Neuronal stem cell (in vitro differentiated cells): ENCODE measurements at regions not wholly inside any gene's neighbourhood (a gene's known extent, or its start where the extent isn't known, plus 50 kb on each side); places are given as distances from the start of the nearest gene placed in this dataset. TPM values are rescaled to one million over a fixed set of nuclear protein-coding genes. Genes with fewer than 3 reads are reported as not detected.
"Not testable (repeated sequence)": the region's sequence is repeated elsewhere in the genome, so short reads cannot be mapped to it uniquely, and the experiment has no call there.

Experiments
- DNase-seq: peaks from one replicate; pipeline ENCODE4 v3.0.0-alpha.2; 2013; ENCODE audit warnings: low spot score
- H2AFZ ChIP-seq: one replicate; pipeline ENCODE4 v1.6.1; 2013; ENCODE audit warnings: mild to moderate bottlenecking, low read length, inconsistent platforms
- H2AK5ac ChIP-seq: 2 replicates; pipeline ENCODE4 v1.6.1; 2013; ENCODE audit warnings: low read depth, mild to moderate bottlenecking, inconsistent platforms, low read length, moderate library complexity, mixed read lengths
- H2BK120ac ChIP-seq: 2 replicates; pipeline ENCODE4 v1.6.1; 2013; ENCODE audit warnings: low read depth, mild to moderate bottlenecking, inconsistent platforms, low read length, moderate library complexity, mixed read lengths
- H2BK12ac ChIP-seq: one replicate; pipeline ENCODE4 v1.6.1; 2013; ENCODE audit warnings: low read length, inconsistent platforms
- H2BK15ac ChIP-seq: 2 replicates; pipeline ENCODE4 v1.6.1; 2013; ENCODE audit warnings: mild to moderate bottlenecking, low read length, inconsistent platforms, mixed read lengths
- H2BK5ac ChIP-seq: one replicate; pipeline ENCODE4 v1.6.1; 2013; ENCODE audit warnings: inconsistent platforms, mild to moderate bottlenecking, low read length, moderate library complexity
- H3K14ac ChIP-seq: one replicate; pipeline ENCODE4 v1.6.1; 2013; ENCODE audit warnings: low read length, inconsistent platforms
- H3K18ac ChIP-seq: 2 replicates; pipeline ENCODE4 v1.6.1; 2013; ENCODE audit warnings: low read length, inconsistent platforms
- H3K23ac ChIP-seq: 2 replicates; pipeline ENCODE4 v1.6.1; 2013; ENCODE audit warnings: low read depth, mild to moderate bottlenecking, mixed read lengths, low read length, inconsistent platforms; ENCODE audit not compliant: poor library complexity
- H3K27ac ChIP-seq: replicated peaks from 3 replicates; pipeline ENCODE4 v1.5.1; 2013; ENCODE audit warnings: low read length, inconsistent platforms
- H3K27me3 ChIP-seq, 3 experiments: 2 replicates each; pipeline ENCODE4 v1.6.1; 2013; ENCODE audit warnings: low read length in 3 of 3, mild to moderate bottlenecking in 2 of 3, inconsistent platforms in 1 of 3, low read depth in 1 of 3, mixed read lengths in 1 of 3, moderate library complexity in 1 of 3; ENCODE audit not compliant: control insufficient read depth in 3 of 3, insufficient read depth in 3 of 3
- H3K36me3 ChIP-seq, 2 donors: replicated peaks in 1 of 2; 2 replicates each; pipeline ENCODE4 v1.6.1; 2013; ENCODE audit warnings: low read length in 2 of 2; ENCODE audit not compliant: control insufficient read depth in 2 of 2, insufficient read depth in 2 of 2
- H3K4ac ChIP-seq: 2 replicates; pipeline ENCODE4 v1.6.1; 2013; ENCODE audit warnings: inconsistent platforms, mild to moderate bottlenecking, low read length, moderate library complexity
- H3K4me1 ChIP-seq, 2 donors: 1 replicate in 1 of 2; 2 replicates in 1 of 2; pipeline ENCODE4 v1.6.1; 2013; ENCODE audit warnings: low read length in 2 of 2, low read depth in 1 of 2; ENCODE audit not compliant: control insufficient read depth in 2 of 2, insufficient read depth in 1 of 2
- H3K4me2 ChIP-seq: one replicate; pipeline ENCODE4 v1.6.1; 2013; ENCODE audit warnings: mild to moderate bottlenecking, low read length, inconsistent platforms; ENCODE audit not compliant: insufficient read depth, poor library complexity, severe bottlenecking
- H3K4me3 ChIP-seq, 2 donors: 2 replicates each; pipeline ENCODE4 v1.5.1; 2013; ENCODE audit warnings: low read length in 2 of 2, mild to moderate bottlenecking in 2 of 2, inconsistent platforms in 1 of 2, moderate library complexity in 1 of 2
- H3K79me1 ChIP-seq: one replicate; pipeline ENCODE4 v1.6.1; 2013; ENCODE audit warnings: low read depth, mild to moderate bottlenecking, inconsistent platforms, low read length, moderate library complexity
- H3K9ac ChIP-seq: one replicate; pipeline ENCODE4 v1.6.1; 2013; ENCODE audit warnings: mild to moderate bottlenecking, low read depth, low read length, inconsistent platforms; ENCODE audit not compliant: poor library complexity
- H3K9me3 ChIP-seq, 2 donors: replicated peaks in 1 of 2; 2 replicates each; pipeline versions ENCODE3 to v1.6.1; 2013; ENCODE audit warnings: low read length in 2 of 2, mild to moderate bottlenecking in 2 of 2, inconsistent platforms in 1 of 2, low read depth in 1 of 2, mixed read lengths in 1 of 2, moderate library complexity in 1 of 2; ENCODE audit not compliant: control insufficient read depth in 2 of 2, insufficient read depth in 1 of 2
- H4K8ac ChIP-seq: one replicate; pipeline ENCODE4 v1.6.1; 2013; ENCODE audit warnings: low read depth, mild to moderate bottlenecking, inconsistent platforms, low read length, moderate library complexity
- H4K91ac ChIP-seq: one replicate; pipeline ENCODE4 v1.6.1; 2013; ENCODE audit warnings: low read length, low read depth, mild to moderate bottlenecking, inconsistent platforms; ENCODE audit not compliant: poor library complexity
- WGBS, 2 donors: extraction: QIAGEN DNeasy Blood & Tissue Kit; methylation state at CpG; one replicate each; pipeline ENCODE4 v1.1.7; 2013; ENCODE audit warnings: missing lambda C conversion rate in 2 of 2, mixed read lengths in 1 of 2; ENCODE audit not compliant: insufficient read length in 2 of 2, insufficient replicate concordance in 1 of 2; ENCODE audit errors: extremely low coverage in 2 of 2; 5-methylcytosine and 5-hydroxymethylcytosine counted together
- small RNA-seq: library from polyadenylated mRNA; stranded (forward); fragments of <200 nt; extraction: miRNeasy Mini kit (QIAGEN cat#:217004); gene quantifications from one replicate; pipeline ENCODE3, GENCODE V24; 2013; ENCODE audit not compliant: insufficient read depth

- H4K8ac ChIP-seq, H3K9ac ChIP-seq, H2BK15ac ChIP-seq, H3K27me3 ChIP-seq, H3K23ac ChIP-seq, H2BK5ac ChIP-seq, H3K4ac ChIP-seq, H2AFZ ChIP-seq, H3K14ac ChIP-seq, H2AK5ac ChIP-seq, H3K9me3 ChIP-seq, H4K91ac ChIP-seq, H3K79me1 ChIP-seq, H3K27ac ChIP-seq, H2BK12ac ChIP-seq, DNase-seq, H3K4me1 ChIP-seq, H2BK120ac ChIP-seq, H3K4me2 ChIP-seq, H3K36me3 ChIP-seq, H3K18ac ChIP-seq, H3K4me3 ChIP-seq: not testable (repeated sequence)
- WGBS, 2 donors: no CpG with 5 or more reads among the region's 8 CpGs
Observed at GRCh38 chr4:4134368-4134767, 92.4 kb downstream of the OTOP1 start.

GRCh38 chr4:4136621-4137020 lies 90.1 kb downstream of the OTOP1 start:
- WGBS, 2 donors: no CpG with 5 or more reads among the region's 9 CpGs
- not testable (repeated sequence) for H2BK15ac ChIP-seq, H3K4me3 ChIP-seq, H3K14ac ChIP-seq, H2BK120ac ChIP-seq, H3K23ac ChIP-seq, DNase-seq, H2AFZ ChIP-seq, H3K27ac ChIP-seq, H4K91ac ChIP-seq, H3K79me1 ChIP-seq, H3K4ac ChIP-seq, H3K4me2 ChIP-seq, H3K9me3 ChIP-seq, H3K9ac ChIP-seq, H4K8ac ChIP-seq, H3K36me3 ChIP-seq, H2BK5ac ChIP-seq, H2AK5ac ChIP-seq, H3K18ac ChIP-seq, H3K27me3 ChIP-seq, H2BK12ac ChIP-seq, H3K4me1 ChIP-seq

Small RNAs in the stretch of these regions (small RNA-seq; reads per million reads assigned to genes)
- gene AC116562.3: not detected
